NCI-H748 treated with DMSO at 0.1 percent for 48 hours (cell line): ENCODE measurements at regions not wholly inside any gene's neighbourhood (a gene's known extent, or its start where the extent isn't known, plus 50 kb on each side); places are given as distances from the start of the nearest gene placed in this dataset.

ENCODE experiments used
- DNase-seq: peaks from one replicate; lab custom pipeline; 2025; lab: John Stamatoyannopoulos, UW

GRCh38 chr15:92224843-92225242 lies 168.8 kb upstream of the ST8SIA2 start:
- DNase-seq: no peak

- DNase-seq: no peak
These were observed 167.6 kb upstream of the ST8SIA2 start for GRCh38 chr15:92226020-92226612.

- no peak for DNase-seq
These were observed 164.9 kb upstream of the ST8SIA2 start for GRCh38 chr15:92228830-92229229.

- no peak for DNase-seq
These were observed 162.2 kb upstream of the ST8SIA2 start for GRCh38 chr15:92231461-92231860.

- DNase-seq: no peak
These were observed 161.4 kb upstream of the ST8SIA2 start for GRCh38 chr15:92232317-92232716.

- no peak for DNase-seq
These were observed 160.8 kb upstream of the ST8SIA2 start for GRCh38 chr15:92232876-92233275.

- DNase-seq: no peak
These were observed 150.5 kb upstream of the ST8SIA2 start for GRCh38 chr15:92243227-92243626.

GRCh38 chr15:92244703-92245102 lies 149.0 kb upstream of the ST8SIA2 start:
- no peak for DNase-seq

- no peak for DNase-seq
These were observed 145.9 kb upstream of the ST8SIA2 start for GRCh38 chr15:92247649-92248242.

- DNase-seq: no peak
These were observed 126.6 kb upstream of the ST8SIA2 start for GRCh38 chr15:92266796-92267685.

GRCh38 chr15:92268900-92269299 lies 124.8 kb upstream of the ST8SIA2 start:
- DNase-seq: no peak

- no peak for DNase-seq
These were observed 122.5 kb upstream of the ST8SIA2 start for GRCh38 chr15:92271179-92271578.

GRCh38 chr15:92272106-92272505 lies 121.6 kb upstream of the ST8SIA2 start:
- DNase-seq: no peak

GRCh38 chr15:92273286-92273685 lies 120.4 kb upstream of the ST8SIA2 start:
- DNase-seq: no peak

- no peak for DNase-seq
These were observed 120.0 kb upstream of the ST8SIA2 start for GRCh38 chr15:92273723-92274122.

- no peak for DNase-seq
These were observed 115.9 kb upstream of the ST8SIA2 start for GRCh38 chr15:92277776-92278175.

- DNase-seq: no peak
These were observed 109.9 kb upstream of the ST8SIA2 start for GRCh38 chr15:92283813-92284212.

GRCh38 chr15:92288755-92289154 lies 104.9 kb upstream of the ST8SIA2 start:
- DNase-seq: no peak

GRCh38 chr15:92289733-92290132 lies 103.9 kb upstream of the ST8SIA2 start:
- no peak for DNase-seq

- no peak for DNase-seq
These were observed 103.2 kb upstream of the ST8SIA2 start for GRCh38 chr15:92290359-92290992.

- DNase-seq: no peak
These were observed 101.8 kb upstream of the ST8SIA2 start for GRCh38 chr15:92291900-92292299.

- DNase-seq: no peak
These were observed 98.9 kb upstream of the ST8SIA2 start for GRCh38 chr15:92294759-92295158.
